NCI-H2029 (cell line): ENCODE measurements at regions not wholly inside any gene's neighbourhood (a gene's known extent, or its start where the extent isn't known, plus 50 kb on each side); places are given as distances from the start of the nearest gene placed in this dataset.
A peak's percentile ranks its signal among the peaks of the same experiment; 100 is the strongest.
"Not testable (repeated sequence)": the region's sequence is repeated elsewhere in the genome, so short reads cannot be mapped to it uniquely, and the experiment has no call there.

ENCODE experiments used
- DNase-seq: peaks from one replicate; lab custom pipeline; 2025; lab: John Stamatoyannopoulos, UW

- DNase-seq, result no peak
These were observed 1260.8 kb downstream of the BRINP3 start for GRCh38 chr1:189216886-189217285.

- no peak for DNase-seq
These were observed 1260.0 kb downstream of the BRINP3 start for GRCh38 chr1:189217646-189218045.

- no peak for DNase-seq
These were observed 1256.9 kb downstream of the BRINP3 start for GRCh38 chr1:189220750-189221149.

GRCh38 chr1:189225794-189226145, 1251.9 kb downstream of the BRINP3 start:
- not testable (repeated sequence) for DNase-seq

- DNase-seq, result no peak
These were observed 1250.9 kb downstream of the BRINP3 start for GRCh38 chr1:189226779-189227178.

GRCh38 chr1:189237008-189237407, 1240.7 kb downstream of the BRINP3 start:
- DNase-seq, result peak; percentile 14

GRCh38 chr1:189253601-189254350, 1223.9 kb downstream of the BRINP3 start:
- no peak for DNase-seq

- not testable (repeated sequence) for DNase-seq
These were observed 1216.5 kb downstream of the BRINP3 start for GRCh38 chr1:189261128-189261527.

GRCh38 chr1:189269011-189269410, 1208.7 kb downstream of the BRINP3 start:
- DNase-seq, result peak; percentile 0

GRCh38 chr1:189274267-189274666, 1203.4 kb downstream of the BRINP3 start:
- DNase-seq, result no peak

GRCh38 chr1:189275796-189276195, 1201.9 kb downstream of the BRINP3 start:
- DNase-seq, result no peak

- no peak for DNase-seq
These were observed 1188.3 kb downstream of the BRINP3 start for GRCh38 chr1:189289346-189289745.

- no peak for DNase-seq
These were observed 1176.4 kb downstream of the BRINP3 start for GRCh38 chr1:189301235-189301634.

GRCh38 chr1:189305279-189305678, 1172.4 kb downstream of the BRINP3 start:
- DNase-seq, result no peak

GRCh38 chr1:189311915-189312314, 1165.7 kb downstream of the BRINP3 start:
- DNase-seq, result no peak

- no peak for DNase-seq
These were observed 1165.2 kb downstream of the BRINP3 start for GRCh38 chr1:189312499-189312898.

GRCh38 chr1:189313488-189313887, 1164.2 kb downstream of the BRINP3 start:
- no peak for DNase-seq

- DNase-seq, result no peak
These were observed 1162.4 kb downstream of the BRINP3 start for GRCh38 chr1:189315035-189315901.

GRCh38 chr1:189323091-189323490, 1154.6 kb downstream of the BRINP3 start:
- DNase-seq, result no peak

GRCh38 chr1:189331071-189331470, 1146.6 kb downstream of the BRINP3 start:
- DNase-seq, result not testable (repeated sequence)

- DNase-seq, result no peak
These were observed 1141.3 kb downstream of the BRINP3 start for GRCh38 chr1:189336115-189337100.

GRCh38 chr1:189349607-189350006, 1128.1 kb downstream of the BRINP3 start:
- no peak for DNase-seq
